Stomach (tissue), 8 donors: ENCODE measurements at regions not wholly inside any gene's neighbourhood (a gene's known extent, or its start where the extent isn't known, plus 50 kb on each side); places are given as distances from the start of the nearest gene placed in this dataset.

Experiments
- DNase-seq, 2 donors: peaks; one replicate each; pipeline versions ENCODE4 v3.0.0 to v3.0.0-alpha.2; 2013 to 2019
- H3K27ac ChIP-seq, 5 donors: fragments of 200-600 bp in 4 of 5; sonication (generic) in 4 of 5; one replicate each; pipeline ENCODE4 v1.5.1; 2013 to 2019; ENCODE audit warnings: mild to moderate bottlenecking in 1 of 5, moderate library complexity in 1 of 5
- H3K27me3 ChIP-seq, 3 donors: fragments of 200-600 bp; sonication (generic); one replicate each; pipeline ENCODE4 v1.5.1; 2017 to 2019; ENCODE audit warnings: mixed run types in 1 of 3
- H3K36me3 ChIP-seq, 4 donors: fragments of 200-600 bp; sonication (generic); 1 replicate in 3 of 4; 2 replicates in 1 of 4; pipeline ENCODE4 v1.5.1; 2016 to 2019
- H3K4me1 ChIP-seq, 4 donors: fragments of 200-600 bp; sonication (generic); one replicate each; pipeline ENCODE4 v1.5.1; 2016 to 2019
- H3K4me3 ChIP-seq, 4 donors: fragments of 200-600 bp; sonication (generic) in 3 of 4; one replicate each; pipeline ENCODE4 v1.5.1; 2016 to 2019; ENCODE audit warnings: mild to moderate bottlenecking in 1 of 4
- H3K9me3 ChIP-seq, 4 donors: fragments of 200-600 bp; sonication (generic); one replicate each; pipeline ENCODE4 v1.5.1; 2016 to 2019
- CTCF ChIP-seq, 7 experiments: fragments of 450-650 bp in 4 of 7; fragments of 200-600 bp in 3 of 7; sonication (generic) in 3 of 7; IDR thresholded peaks; one replicate each; pipeline ENCODE4 v1.5.1; 2016 to 2019; ENCODE audit warnings: antibody characterized with exemption in 7 of 7, control low read depth in 2 of 7, mild to moderate bottlenecking in 1 of 7
- EP300 ChIP-seq: sonication (generic); formaldehyde crosslinking; IDR thresholded peaks from one replicate; pipeline ENCODE4 v1.6.1; 2017; ENCODE audit warnings: antibody characterized with exemption
- POLR2A ChIP-seq, 4 donors: fragments of 450-650 bp; IDR thresholded peaks; one replicate each; pipeline ENCODE4 v1.6.1; 2016; ENCODE audit warnings: antibody characterized with exemption in 4 of 4, control low read depth in 2 of 4, mild to moderate bottlenecking in 1 of 4, moderate library complexity in 1 of 4
- POLR2AphosphoS5 ChIP-seq, 3 donors: sonication (generic); formaldehyde crosslinking; IDR thresholded peaks; one replicate each; pipeline ENCODE4 v1.6.1; 2016; ENCODE audit warnings: antibody characterized with exemption in 3 of 3
- WGBS, 5 donors: extraction: QIAGEN DNeasy Blood & Tissue Kit in 3 of 5; methylation state at CpG; one replicate each; pipeline versions ENCODE4 v1.1.5 to v1.1.7; 2013 to 2018; 5-methylcytosine and 5-hydroxymethylcytosine counted together
- intact Hi-C: fragments of 100-400 bp; cut with DNase I; formaldehyde crosslinking; loops from one replicate; pipeline ENCODE4 v1.15.1; 2023; ENCODE audit warnings: low total_unique reads
- donor health status: healthy with polysubstance abuse.
- donor health status: Bipolar disorder and iron deficiency.
- donor health status: healthy.

- intact Hi-C loops: no loop called here
- H3K27me3 ChIP-seq: peaks cover 0 to 71% (median 33%) of the 10 kb centered on the region in 3 donors
- peak overlapping the region in 2 of 5 donors; percentile 9 to 36 for H3K27ac ChIP-seq
- no peaks in the 10 kb centered on the region for H3K9me3 ChIP-seq
- no peak for TF ChIP-seq EP300
- TF ChIP-seq POLR2A (IDR thresholded peaks at IDR 0.05): no peak
- TF ChIP-seq POLR2AphosphoS5 (IDR thresholded peaks at IDR 0.05): no peak
- TF ChIP-seq CTCF (IDR thresholded peaks at IDR 0.05): no peak
- H3K4me3 ChIP-seq: peak overlapping the region; percentile 49 to 63 (median 54)
- 70 to 79% (median 75%) methylated on average over 30 of the region's 30 CpGs for WGBS, 5 donors
- peaks cover 8 to 25% (median 18%) of the 10 kb centered on the region in 4 donors for H3K4me1 ChIP-seq
- DNase-seq: no peak
- H3K36me3 ChIP-seq: no peaks in the 10 kb centered on the region
These were observed 74.5 kb upstream of the TBCA start for GRCh38 chr5:77850536-77851175.

- Histone ChIP-seq H3K4me3 (no peak overlapping the region), H3K27me3 (peaks cover 0 to 77% (median 37%) of the 10 kb centered on the region in 3 donors), H3K9me3 (no peaks in the 10 kb centered on the region), H3K4me1 (peaks cover 14 to 33% (median 26%) of the 10 kb centered on the region in 4 donors), H3K36me3 (no peaks in the 10 kb centered on the region), H3K27ac (no peak overlapping the region)
- WGBS, 5 donors: 88 to 94% (median 92%) methylated on average over 6 of the region's 6 CpGs
- TF ChIP-seq POLR2AphosphoS5 (IDR thresholded peaks at IDR 0.05) (no peak), CTCF (IDR thresholded peaks at IDR 0.05) (no peak), POLR2A (IDR thresholded peaks at IDR 0.05) (no peak), EP300 (no peak)
- intact Hi-C loops: no loop called here
- DNase-seq: no peak
These were observed 73.3 kb upstream of the TBCA start for GRCh38 chr5:77849308-77849900.

- H3K4me3 ChIP-seq: no peak overlapping the region
- H3K27me3 ChIP-seq: peaks cover 0 to 78% (median 42%) of the 10 kb centered on the region in 3 donors
- no peak for DNase-seq
- H3K4me1 ChIP-seq: peaks cover 14 to 38% (median 32%) of the 10 kb centered on the region in 4 donors
- 61 to 79% (median 62%) methylated on average over 7 of the region's 7 CpGs for WGBS, 5 donors
- no peaks in the 10 kb centered on the region for H3K36me3 ChIP-seq
- intact Hi-C loops: no loop called here
- TF ChIP-seq CTCF (IDR thresholded peaks at IDR 0.05): no peak
- no peak for TF ChIP-seq POLR2A (IDR thresholded peaks at IDR 0.05)
- no peak for TF ChIP-seq EP300
- no peak for TF ChIP-seq POLR2AphosphoS5 (IDR thresholded peaks at IDR 0.05)
- no peak overlapping the region for H3K27ac ChIP-seq
- no peaks in the 10 kb centered on the region for H3K9me3 ChIP-seq
These were observed 71.7 kb upstream of the TBCA start for GRCh38 chr5:77847814-77848290.

GRCh38 chr5:77847129-77847460, 71.0 kb upstream of the TBCA start:
- no peak overlapping the region for H3K27ac ChIP-seq
- no peaks in the 10 kb centered on the region for H3K9me3 ChIP-seq
- no peak overlapping the region for H3K4me3 ChIP-seq
- peaks cover 0 to 75% (median 34%) of the 10 kb centered on the region in 3 donors for H3K27me3 ChIP-seq
- no peaks in the 10 kb centered on the region for H3K36me3 ChIP-seq
- DNase-seq: no peak
- intact Hi-C loops: no loop called here
- no peak for TF ChIP-seq CTCF (IDR thresholded peaks at IDR 0.05)
- TF ChIP-seq POLR2AphosphoS5 (IDR thresholded peaks at IDR 0.05): no peak
- TF ChIP-seq POLR2A (IDR thresholded peaks at IDR 0.05): no peak
- TF ChIP-seq EP300: no peak
- 51 to 72% (median 66%) methylated on average over 9 of the region's 9 CpGs for WGBS, 5 donors
- peaks cover 10 to 32% (median 26%) of the 10 kb centered on the region in 4 donors for H3K4me1 ChIP-seq
